GM19463 (cell line): ENCODE measurements at regions not wholly inside any gene's neighbourhood (a gene's known extent, or its start where the extent isn't known, plus 50 kb on each side); places are given as distances from the start of the nearest gene placed in this dataset.
A peak's percentile ranks its signal among the peaks of the same experiment; 100 is the strongest.
"Not testable (repeated sequence)": the region's sequence is repeated elsewhere in the genome, so short reads cannot be mapped to it uniquely, and the experiment has no call there.

Experiments used
- ATAC-seq: cut with Tn5 transposase; IDR thresholded peaks from one replicate; pipeline ENCODE4 v1.9.1; 2021; ENCODE audit warnings: mild to moderate bottlenecking, moderate library complexity; ENCODE audit not compliant: unreplicated experiment

DNA sequence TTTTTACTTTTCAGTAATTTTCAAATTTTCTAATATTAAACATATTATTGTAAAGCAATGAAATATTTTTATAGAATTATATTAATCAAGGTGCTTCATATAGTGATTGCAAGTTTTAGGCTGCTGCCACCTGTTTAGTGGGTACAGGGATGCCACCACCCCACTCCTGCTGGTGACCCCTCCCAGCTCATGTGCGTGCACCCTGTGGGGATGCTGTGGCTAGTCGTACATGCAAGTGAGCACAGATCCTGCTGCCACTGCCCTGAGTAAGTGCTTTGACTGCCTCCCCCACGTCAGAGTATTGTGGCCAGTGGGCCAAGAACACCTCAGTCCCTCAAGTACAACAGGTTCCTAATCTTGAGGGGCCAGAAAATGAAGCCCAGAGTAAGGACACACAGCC, 320.1 kb upstream of the DDI1 start:
- no peak for ATAC-seq

DNA sequence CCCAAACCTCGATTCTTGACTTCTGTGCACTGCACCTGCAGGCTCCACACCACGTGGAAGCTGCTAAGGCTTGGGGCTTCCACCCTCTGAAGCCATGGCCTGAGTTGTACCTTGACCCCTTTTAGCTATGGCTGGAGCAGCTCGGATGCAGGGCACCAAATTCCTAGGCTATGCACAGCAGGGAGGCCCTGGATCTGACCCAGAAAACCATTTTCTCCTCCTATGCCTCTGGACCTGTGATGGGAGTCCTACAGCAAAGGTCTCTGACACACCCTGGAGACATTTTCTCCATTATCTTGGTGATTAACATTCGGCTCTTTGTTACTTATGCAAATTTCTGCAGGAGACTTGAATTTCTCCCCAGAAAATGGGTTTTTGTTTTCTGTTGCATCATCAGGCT, 309.2 kb upstream of the DDI1 start:
- no peak for ATAC-seq

DNA sequence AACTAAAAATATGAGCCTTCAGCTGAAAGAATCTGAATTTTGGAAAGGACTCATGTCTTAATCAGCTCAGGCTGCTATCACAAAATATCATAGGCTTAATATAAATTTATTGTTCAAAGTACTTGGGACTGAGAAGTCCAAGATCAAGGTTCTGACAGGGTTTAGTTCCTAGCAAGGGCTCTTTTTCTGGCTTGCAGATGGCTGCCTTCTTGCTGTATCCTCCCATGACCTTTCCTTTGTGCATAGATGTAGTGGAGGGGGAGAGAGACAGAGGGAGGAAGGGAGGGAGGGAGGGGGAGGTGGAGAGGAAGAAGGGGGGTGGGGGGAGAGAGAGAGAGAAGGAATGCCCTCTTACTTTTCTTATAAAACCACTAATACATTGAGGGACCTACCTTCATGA, 306.8 kb upstream of the DDI1 start:
- ATAC-seq: no peak

DNA sequence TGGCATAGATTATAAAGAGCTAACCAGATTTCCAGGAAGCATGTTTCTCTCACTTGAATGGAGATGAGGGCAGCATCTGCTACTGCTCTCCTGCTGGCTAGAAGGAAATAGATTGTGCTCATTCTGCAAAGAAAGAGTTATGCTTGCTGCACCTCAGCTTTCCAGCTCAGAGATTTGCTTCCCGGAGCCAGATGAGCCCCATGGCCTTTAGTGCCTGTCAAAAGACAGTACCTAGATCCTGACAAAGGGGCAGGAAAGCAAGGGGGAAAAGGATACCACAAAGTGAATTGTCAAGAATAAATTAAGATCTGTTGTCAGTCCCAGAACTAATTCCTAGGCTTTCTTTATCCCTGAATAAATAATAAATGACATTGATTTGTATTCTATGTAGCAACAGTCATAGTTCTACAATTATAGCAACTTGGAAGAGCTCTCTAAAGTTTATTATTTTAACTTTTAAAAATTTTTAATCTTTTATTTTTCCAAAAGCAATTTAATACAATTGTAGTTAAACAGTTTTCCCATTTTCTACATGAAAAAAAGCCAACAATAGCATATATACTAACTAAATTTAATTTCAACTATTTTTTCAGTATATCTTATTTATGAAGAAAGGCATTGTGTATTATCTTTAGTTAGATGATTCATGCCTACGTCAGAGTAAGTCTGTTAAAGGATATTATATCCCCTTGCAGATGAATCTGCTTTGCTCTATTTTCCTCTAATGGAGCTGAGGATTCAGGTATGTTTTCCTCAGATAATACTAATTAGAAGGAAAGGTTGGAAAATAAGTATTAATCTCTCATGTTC, 306.1 kb upstream of the DDI1 start:
- no peak for ATAC-seq

DNA sequence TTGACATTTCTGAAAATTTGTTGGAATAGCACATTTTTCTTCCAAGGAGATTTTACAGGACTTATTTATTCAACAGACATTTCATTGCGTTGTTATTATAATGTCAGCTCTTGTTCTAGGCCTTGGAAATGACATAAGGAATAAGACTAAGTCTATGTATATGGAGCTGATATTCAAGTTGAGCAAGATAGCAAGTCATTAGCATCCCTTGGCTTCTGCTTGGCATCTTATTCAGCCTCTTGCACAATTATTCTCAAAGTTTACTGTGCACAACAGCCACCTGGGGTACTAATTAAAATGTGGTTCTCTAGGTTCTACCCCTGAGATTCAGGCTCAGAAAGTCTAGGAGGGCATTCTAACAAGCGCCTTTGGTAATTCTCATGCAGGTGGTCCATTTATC, 304.8 kb upstream of the DDI1 start:
- ATAC-seq: no peak

DNA sequence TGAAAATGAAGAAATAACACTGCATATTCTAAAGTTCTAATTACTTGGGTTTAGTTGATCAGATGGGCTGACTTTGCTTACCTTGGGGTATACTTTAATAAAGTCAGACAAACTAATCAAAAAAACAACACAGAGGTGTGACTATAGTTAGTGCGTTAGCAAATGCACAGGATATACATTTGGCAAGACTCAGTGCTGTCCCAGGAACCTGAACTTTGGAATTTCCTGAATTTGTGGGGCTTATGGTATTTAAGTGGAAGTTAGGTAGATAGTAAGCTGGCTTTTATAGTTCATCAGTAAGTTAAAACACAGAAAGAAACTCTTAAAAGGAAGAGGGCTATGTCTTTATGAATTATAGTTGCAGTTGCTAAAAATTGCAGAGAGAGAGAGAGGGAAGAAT, 302.6 kb upstream of the DDI1 start:
- ATAC-seq: no peak

DNA sequence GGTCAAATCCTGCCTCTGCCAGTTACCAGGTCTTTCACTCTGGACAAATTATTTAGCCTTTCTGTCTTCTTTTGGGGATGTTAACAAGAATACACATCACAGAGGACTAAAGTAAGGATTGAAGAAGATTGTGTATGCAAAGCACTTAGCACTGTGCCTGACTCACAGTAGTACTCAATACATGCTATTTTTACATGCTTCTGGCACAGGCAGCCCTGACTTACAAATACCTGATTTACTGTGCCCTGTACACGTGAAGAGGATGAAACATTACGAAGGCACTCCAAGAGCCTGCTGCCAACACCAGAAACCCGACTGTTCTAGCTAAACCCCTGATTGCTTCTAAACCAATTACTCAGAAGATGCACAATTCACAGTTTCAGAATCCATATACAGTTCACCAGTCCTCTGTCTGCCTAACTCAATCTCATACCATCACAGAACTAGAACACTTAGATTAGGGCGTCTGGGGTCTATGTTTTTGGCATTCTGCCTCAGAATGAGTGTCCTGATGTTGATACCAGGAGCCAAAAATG, 300.9 kb upstream of the DDI1 start:
- ATAC-seq: no peak

DNA sequence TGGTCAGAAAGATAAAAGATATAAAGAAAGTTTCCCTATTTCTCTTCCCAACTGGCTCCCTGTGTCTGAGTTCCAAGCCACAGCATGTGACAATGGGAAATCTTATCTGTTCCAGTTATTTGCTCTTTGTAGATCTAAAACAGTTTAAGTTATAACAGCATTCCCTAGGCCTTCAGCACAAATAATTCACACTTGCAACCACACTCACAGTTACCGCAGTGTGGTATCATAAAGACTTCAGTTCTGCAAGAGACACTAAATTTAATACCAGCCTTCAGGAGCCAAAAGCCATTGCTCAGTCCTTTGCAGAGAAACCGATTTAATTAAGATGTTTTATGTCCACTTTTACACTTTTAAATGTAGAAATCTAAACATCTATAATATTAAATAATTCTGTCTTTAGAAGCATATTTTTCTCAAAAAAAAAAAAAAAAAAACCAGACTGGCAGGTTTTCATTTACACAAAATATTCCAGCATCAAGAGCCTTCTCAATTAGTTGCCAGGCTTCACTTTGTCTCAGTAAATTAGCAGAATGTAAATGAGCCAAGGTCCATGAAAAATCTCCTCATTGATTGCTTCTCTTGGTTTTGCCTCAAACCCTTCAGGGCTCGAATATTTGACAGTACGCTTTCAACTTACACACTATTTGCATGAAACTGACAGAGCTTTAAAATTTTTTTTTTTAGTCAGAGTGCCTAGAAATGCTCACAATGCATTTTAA, 300.0 kb upstream of the DDI1 start:
- ATAC-seq: no peak

DNA sequence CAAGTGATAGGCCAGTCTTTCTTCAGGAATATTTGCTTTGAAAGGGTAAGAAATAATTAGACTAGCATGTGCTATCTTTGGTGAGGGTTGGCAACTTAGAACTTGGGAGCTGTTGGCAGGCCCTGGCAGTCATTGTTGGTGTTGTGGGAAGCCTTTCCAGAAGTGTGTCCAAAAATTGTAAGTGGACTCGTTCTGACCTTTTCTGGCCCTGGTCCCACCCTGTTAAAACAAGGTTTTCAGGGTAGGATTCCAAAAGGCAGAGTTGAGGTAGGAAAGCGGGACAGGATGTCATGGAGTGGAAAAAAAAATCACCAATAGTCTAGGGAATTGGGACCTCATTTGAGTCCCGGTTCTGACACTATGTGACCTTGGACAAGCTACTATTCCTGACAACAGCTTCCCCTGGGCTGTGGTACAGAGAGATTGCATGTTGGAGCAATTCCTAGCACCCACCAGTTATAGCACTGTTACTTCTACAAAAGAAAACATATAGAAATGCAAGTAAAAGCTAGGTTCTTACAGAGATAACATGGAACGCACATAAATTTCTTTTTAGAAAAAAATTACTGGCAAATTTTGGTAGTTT, 299.3 kb upstream of the DDI1 start:
- ATAC-seq: no peak

DNA sequence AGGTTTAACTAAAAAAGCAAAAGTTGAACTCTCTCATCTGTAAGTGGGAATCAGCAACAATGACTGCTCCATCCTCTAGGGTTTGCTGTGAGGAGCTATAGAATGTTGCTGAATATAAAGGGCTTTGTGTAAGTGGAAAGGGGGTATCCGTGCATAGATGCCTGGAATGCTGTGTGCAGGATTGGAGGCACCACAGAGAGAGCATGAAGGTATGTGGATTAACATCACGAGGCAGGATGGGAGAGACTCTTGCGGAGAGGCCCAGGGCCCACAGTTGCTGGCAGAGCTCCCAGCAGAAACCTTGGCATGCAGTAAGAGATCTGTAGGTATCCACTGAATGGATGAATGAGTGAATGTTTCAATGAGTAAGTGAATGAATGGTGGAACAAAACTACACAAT, 298.7 kb upstream of the DDI1 start:
- ATAC-seq: no peak

DNA sequence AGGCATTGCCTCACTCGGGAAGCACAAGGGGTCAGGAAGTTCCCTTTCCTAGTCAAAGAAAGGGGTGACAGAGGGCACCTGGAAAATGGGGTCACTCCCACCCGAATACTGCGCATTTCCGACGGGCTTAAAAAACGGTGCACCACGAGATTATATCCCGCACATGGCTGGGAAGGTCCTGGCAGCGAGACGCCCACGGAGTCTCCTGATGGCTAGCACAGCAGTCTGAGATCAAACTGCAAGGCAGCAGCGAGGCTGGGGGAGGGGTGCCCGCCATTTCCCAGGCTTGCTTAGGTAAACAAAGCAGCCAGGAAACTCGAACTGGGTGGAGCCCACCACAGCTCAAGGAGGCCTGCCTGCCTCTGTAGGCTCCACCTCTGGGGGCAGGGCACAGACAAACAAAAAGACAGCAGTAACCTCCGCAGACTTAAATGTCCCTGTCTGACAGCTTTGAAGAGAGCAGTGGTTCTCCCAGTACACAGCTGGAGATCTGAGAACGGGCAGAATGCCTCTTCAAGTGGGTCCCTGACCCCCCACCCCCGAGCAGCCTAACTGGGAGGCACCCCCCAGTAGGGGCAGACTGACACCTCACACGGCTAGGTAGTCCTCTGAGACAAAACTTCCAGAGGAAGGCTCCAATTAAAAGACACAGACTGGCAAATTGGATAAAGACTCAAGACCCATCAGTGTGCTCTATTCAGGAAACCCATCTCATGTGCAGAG, 297.2 kb upstream of the DDI1 start:
- ATAC-seq: not testable (repeated sequence)

DNA sequence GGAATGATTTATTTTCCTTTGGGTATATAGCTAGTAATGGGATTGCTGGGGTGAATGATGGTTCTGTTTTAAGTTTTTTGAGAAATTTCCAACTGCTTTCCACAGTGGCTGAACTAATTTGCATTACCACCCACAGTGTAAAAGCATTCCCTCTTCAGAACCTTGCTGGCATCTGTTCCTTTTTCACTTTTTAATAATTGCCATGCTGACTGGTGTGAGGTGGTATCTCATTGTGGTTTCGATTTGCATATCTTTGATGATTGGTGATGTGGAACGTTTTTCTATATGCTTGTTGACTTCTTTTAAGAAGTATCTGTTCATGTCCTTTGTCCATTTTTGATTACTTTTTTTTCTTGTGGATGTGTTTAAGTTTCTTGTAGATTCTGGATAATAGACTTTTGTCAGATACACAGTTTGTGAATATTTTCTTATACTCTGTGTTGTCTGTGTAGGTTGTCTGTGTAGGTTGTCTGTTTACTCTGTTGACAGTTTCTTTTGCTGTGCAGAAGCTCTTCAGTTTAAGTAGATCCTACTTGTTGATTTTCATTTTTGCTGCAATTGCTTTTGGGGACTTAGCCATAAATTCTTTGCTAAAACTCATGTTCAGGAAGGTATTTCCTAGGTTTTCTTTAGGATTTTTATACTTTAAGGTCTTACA, 291.8 kb upstream of the DDI1 start:
- peak; percentile 84 for ATAC-seq

DNA sequence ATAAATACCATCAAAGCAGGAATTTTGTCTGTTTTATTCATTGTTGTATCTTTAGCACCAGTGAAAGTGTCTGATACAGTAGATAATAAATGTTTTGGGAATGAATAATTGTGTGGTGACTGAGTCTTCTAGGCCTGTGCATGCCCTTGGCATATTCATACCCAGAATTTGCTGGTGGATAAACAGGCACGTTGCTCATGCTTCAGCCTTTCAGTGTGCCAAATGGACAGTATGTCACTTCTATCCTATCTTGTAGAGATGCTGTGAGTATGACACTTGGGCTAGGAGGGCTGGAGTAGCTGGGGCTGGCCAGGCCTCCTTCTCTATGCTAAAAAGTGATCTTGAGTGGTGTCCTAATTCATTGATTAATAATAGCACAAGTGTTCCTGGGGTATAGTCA, 287.3 kb upstream of the DDI1 start:
- no peak for ATAC-seq

DNA sequence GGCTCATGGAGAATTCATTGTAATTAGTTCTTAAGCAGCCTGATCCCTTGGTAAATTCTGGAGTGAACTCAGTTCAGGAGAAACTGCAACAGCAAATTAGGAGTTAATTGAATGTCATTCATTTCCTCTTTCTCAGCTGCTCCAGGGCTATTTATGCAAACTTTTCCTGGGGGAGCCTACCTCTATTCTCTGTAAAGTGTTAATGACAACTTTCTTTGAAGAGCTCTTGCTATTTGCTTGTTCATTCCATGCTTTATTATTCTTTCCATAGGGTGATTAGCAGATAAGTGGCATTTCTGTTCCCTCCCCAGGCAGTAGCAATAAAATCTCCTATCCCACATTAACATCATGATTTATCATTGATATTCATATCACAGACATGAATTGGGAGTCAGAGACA, 267.6 kb upstream of the DDI1 start:
- no peak for ATAC-seq

DNA sequence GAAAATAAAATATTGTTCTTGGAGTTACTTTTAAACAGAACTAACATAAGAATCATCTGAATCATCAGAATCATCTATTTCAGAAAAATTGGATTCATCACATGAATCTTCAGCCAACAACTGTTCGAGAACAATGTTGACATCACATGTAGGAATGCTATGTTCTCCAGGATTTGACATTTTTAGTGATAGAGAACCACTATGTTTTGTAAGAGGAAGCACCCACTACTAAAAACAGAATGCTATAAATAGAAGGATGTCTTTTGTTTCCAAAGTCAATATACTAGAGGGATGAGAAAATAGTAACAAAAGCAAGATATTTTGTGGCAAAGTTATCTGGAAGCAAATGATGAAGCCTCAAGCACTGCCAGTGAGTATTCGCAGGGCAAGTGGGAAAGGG, 263.4 kb upstream of the DDI1 start:
- ATAC-seq: no peak

DNA sequence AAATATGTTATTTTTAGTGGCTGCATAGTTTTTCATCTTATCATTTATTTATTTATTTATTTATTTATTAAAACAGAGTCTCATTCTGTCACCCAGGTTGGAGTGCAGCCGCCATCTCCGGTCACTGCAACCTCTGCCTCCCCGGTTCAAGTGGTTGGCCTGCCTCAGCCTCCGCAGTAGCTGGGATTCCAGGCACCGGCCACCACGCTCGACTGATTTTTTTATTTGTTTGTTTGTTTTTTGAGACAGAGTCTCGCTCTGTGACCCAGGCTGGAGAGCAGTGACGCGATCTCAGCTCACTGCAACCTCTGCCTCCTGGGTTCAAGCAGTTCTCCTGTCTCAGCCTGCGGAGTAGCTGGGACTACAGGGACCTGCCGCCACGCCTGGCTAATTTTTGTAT, 262.9 kb upstream of the DDI1 start:
- ATAC-seq: no peak

DNA sequence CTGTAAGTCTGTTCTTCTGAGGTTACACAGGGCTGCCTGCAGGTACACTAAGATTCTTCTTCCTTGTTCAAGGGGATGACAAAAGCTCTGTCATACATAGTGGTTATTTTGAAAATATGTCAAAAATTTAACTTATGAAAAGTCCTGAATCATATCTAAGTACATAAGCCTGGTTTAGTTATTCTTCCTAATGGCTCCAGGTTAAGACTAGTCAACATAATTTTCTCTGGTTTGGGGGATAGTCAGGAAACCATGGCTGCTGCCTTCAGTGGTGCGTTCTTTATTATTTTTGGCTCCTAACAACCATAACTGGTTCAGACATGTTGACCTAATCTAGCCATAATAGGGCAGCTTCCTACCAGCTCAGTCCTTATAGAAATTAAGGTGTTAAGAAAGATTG, 257.4 kb upstream of the DDI1 start:
- ATAC-seq: no peak

DNA sequence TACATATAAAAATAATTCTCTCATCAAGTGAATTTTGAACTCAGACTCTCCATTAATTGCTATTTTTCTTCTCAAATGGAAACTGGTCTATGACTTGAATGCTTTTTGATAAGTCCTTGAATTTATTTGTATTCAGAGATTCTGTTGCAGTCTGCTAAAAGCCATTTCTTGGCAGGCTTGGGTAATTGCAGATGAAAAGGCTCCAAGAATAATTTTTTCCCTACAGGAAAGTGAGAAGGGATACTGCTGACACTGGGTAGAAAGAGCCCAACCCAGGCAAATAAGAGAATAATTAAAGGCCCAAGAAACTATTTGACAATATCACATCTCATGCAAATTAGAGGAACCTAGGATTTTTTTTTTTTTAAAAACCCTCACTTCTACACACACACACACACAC, 246.5 kb upstream of the DDI1 start:
- ATAC-seq: no peak

DNA sequence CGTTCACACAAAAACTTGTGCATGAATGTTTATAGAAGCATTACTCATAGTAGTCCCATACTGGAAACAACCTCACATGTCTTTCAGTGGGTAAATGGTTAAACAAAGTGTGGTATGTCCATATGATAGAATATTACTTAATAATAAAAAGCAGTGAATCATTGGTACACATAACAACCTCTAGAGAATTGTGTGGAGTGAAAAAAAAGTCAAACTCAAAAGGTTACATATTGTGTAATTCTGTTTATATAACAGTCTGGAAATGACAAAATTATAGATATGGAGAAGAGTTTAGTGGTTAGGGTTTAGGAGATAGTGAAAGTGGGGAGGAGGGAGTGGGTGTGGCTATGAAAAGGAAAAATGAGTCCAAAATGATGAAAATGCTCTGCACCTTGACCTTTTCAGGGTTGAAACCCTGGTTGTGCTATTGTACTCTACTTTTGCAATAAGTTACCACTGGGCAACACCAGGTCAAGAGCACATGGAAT, 243.4 kb upstream of the DDI1 start:
- no peak for ATAC-seq

DNA sequence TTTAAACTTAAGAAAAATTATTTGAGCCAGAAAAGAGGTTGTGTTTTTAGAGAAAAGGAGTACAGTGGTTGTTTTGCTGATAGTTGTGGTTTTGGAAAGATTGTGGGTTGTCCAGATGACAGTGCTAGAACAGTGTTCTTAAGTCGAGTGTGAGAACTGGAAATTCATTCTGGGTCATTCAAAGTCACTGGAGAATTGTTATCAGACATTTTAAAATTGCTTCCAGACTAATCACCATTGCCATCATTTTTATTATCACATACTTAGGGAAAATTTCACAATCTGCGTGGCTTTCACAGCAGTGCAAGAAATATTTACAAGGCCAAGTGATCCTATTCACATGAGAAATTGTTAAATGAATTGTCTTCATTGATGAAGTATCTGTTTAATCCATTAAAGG, 242.2 kb upstream of the DDI1 start:
- ATAC-seq: no peak

DNA sequence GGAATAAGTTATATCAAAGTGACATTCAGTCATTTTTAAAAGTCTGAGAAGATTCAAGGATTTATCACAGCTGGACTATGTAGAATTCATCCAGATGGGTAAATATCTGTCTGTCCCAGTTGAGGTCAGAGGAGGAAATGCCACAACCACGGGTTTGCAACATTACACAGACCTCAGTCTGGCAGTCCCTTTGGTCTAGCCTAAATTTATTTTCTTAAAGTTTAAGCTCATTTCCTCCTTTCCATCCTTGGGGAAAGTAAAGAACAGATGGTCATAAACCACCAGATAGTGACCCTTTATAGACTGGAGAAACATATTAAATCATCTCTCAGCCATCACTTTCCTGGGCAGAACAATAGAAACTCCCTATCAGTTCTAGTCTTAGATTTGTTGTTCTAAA, 238.4 kb upstream of the DDI1 start:
- ATAC-seq: no peak
